A549 (cell line): ENCODE measurements at regions not wholly inside any gene's neighbourhood (a gene's known extent, or its start where the extent isn't known, plus 50 kb on each side); places are given as distances from the start of the nearest gene placed in this dataset.

Source experiments
- CEBPB ChIP-seq, 2 experiments: fragments of >200 bp in 1 of 2; sonication (Bioruptor Twin) in 1 of 2; formaldehyde crosslinking in 1 of 2; IDR thresholded peaks; 2 replicates each; pipeline ENCODE4 v1.6.1; 2012 to 2016
- CTCF ChIP-seq: fragments of >200 bp; sonication (Bioruptor Twin); formaldehyde crosslinking; IDR thresholded peaks from 3 replicates; pipeline ENCODE4 v1.5.1; 2016
- FOSB ChIP-seq: fragments of 250-450 bp; sonication (Bioruptor Pico); IDR thresholded peaks from 2 replicates; pipeline ENCODE4 v1.5.0; 2020; ENCODE audit warnings: mild to moderate bottlenecking, moderate library complexity
- HDAC2 ChIP-seq: fragments of 200-600 bp; sonication (generic); IDR thresholded peaks from 2 replicates; pipeline ENCODE4 v1.6.1; 2016
- HMGXB4 ChIP-seq: fragments of 250-450 bp; sonication (Bioruptor Pico); IDR thresholded peaks from 2 replicates; pipeline ENCODE4 v1.5.0; 2021; ENCODE audit warnings: mild to moderate bottlenecking, moderate library complexity, borderline replicate concordance
- MAFK ChIP-seq: fragments of 450-650 bp; IDR thresholded peaks from 2 replicates; pipeline ENCODE4 v1.6.1; 2014; ENCODE audit not compliant: partially characterized antibody
- POLR2A ChIP-seq: IDR thresholded peaks from 2 replicates; pipeline ENCODE4 v1.6.1; 2012; ENCODE audit warnings: mild to moderate bottlenecking, low read length
- REST ChIP-seq: fragments of 200-600 bp; sonication (generic); IDR thresholded peaks from 2 replicates; pipeline ENCODE4 v1.6.1; 2016; ENCODE audit warnings: antibody characterized with exemption, mild to moderate bottlenecking, moderate library complexity
- SMC3 ChIP-seq: fragments of >200 bp; sonication (Bioruptor Twin); formaldehyde crosslinking; IDR thresholded peaks from 3 replicates; pipeline ENCODE4 v1.6.1; 2018; ENCODE audit warnings: inconsistent platforms
- TF ChIP-seq, protein P1 (sequence below): IDR thresholded peaks from 2 replicates; pipeline ENCODE4 v1.6.1; 2012

- no peak for TF ChIP-seq CTCF
- no peak for TF ChIP-seq POLR2A
- TF ChIP-seq, protein P1, sequence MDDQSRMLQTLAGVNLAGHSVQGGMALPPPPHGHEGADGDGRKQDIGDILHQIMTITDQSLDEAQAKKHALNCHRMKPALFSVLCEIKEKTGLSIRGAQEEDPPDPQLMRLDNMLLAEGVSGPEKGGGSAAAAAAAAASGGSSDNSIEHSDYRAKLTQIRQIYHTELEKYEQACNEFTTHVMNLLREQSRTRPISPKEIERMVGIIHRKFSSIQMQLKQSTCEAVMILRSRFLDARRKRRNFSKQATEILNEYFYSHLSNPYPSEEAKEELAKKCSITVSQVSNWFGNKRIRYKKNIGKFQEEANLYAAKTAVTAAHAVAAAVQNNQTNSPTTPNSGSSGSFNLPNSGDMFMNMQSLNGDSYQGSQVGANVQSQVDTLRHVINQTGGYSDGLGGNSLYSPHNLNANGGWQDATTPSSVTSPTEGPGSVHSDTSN, result no peak
- TF ChIP-seq FOSB, result no peak
- no peak for TF ChIP-seq CEBPB (IDR thresholded peaks at IDR 0.05)
- TF ChIP-seq HMGXB4 (CRISPR knock-in tag), result no peak
- no peak for TF ChIP-seq MAFK
- no peak for TF ChIP-seq SMC3
- no peak for TF ChIP-seq HDAC2
- TF ChIP-seq REST, result no peak
These were observed 361.0 kb upstream of the PMFBP1 start for GRCh38 chr16:72532906-72533410.
